Liver (tissue), 8 donors: ENCODE measurements at regions not wholly inside any gene's neighbourhood (a gene's known extent, or its start where the extent isn't known, plus 50 kb on each side); places are given as distances from the start of the nearest gene placed in this dataset.

Experiments
- DNase-seq: peaks from one replicate; pipeline ENCODE4 v3.0.0-alpha.2; 2017; ENCODE audit warnings: low spot score
- H3K27ac ChIP-seq, 2 donors: one replicate each; pipeline ENCODE4 v1.7.0; 2013; ENCODE audit warnings: inconsistent platforms in 2 of 2, low read length in 2 of 2, control low read depth in 1 of 2, low read depth in 1 of 2, mild to moderate bottlenecking in 1 of 2
- H3K27me3 ChIP-seq, 4 donors: one replicate each; pipeline versions ENCODE4 v1.6.1 to v1.7.0; 2013; ENCODE audit warnings: low read length in 3 of 4, inconsistent platforms in 1 of 4, mild to moderate bottlenecking in 1 of 4, moderate library complexity in 1 of 4; ENCODE audit not compliant: control insufficient read depth in 4 of 4, insufficient read depth in 4 of 4
- H3K36me3 ChIP-seq, 4 donors: one replicate each; pipeline versions ENCODE4 v1.6.1 to v1.7.0; 2013; ENCODE audit warnings: low read length in 3 of 4, mild to moderate bottlenecking in 3 of 4, low read depth in 1 of 4, moderate library complexity in 1 of 4; ENCODE audit not compliant: control insufficient read depth in 4 of 4, insufficient read depth in 3 of 4
- H3K4me1 ChIP-seq, 4 donors: one replicate each; pipeline versions ENCODE4 v1.6.1 to v1.7.0; 2013; ENCODE audit warnings: low read length in 3 of 4, mild to moderate bottlenecking in 3 of 4, moderate library complexity in 1 of 4; ENCODE audit not compliant: control insufficient read depth in 4 of 4, insufficient read depth in 4 of 4
- H3K4me3 ChIP-seq, 3 donors: one replicate each; pipeline versions ENCODE4 v1.6.1 to v1.7.0; 2013; ENCODE audit warnings: low read length in 3 of 3, control low read depth in 1 of 3, low read depth in 1 of 3, mild to moderate bottlenecking in 1 of 3
- H3K9ac ChIP-seq, 2 donors: one replicate each; pipeline ENCODE4 v1.7.0; 2013; ENCODE audit warnings: low read length in 2 of 2, mild to moderate bottlenecking in 2 of 2, moderate library complexity in 2 of 2, control low read depth in 1 of 2, low read depth in 1 of 2
- H3K9me3 ChIP-seq, 4 donors: one replicate each; pipeline versions ENCODE4 v1.6.1 to v1.7.0; 2013; ENCODE audit warnings: low read length in 3 of 4; ENCODE audit not compliant: control insufficient read depth in 4 of 4
- CTCF ChIP-seq: fragments of 150-350 bp; IDR thresholded peaks from 2 replicates; pipeline ENCODE4 v1.5.1; 2017; ENCODE audit warnings: improper control_type of control experiment, low read depth, low read length; ENCODE audit not compliant: missing input control
- EGR1 ChIP-seq, 2 donors: IDR thresholded peaks; 2 replicates each; pipeline ENCODE4 v1.6.1; 2016 to 2018; ENCODE audit warnings: antibody characterized with exemption in 2 of 2, low read depth in 2 of 2
- FOXA1 ChIP-seq: IDR thresholded peaks from 2 replicates; pipeline ENCODE4 v1.6.1; 2016; ENCODE audit warnings: antibody characterized with exemption
- FOXA2 ChIP-seq: IDR thresholded peaks from 2 replicates; pipeline ENCODE4 v1.6.1; 2016; ENCODE audit warnings: antibody characterized with exemption
- GABPA ChIP-seq, 2 donors: IDR thresholded peaks in 1 of 2; conservative IDR thresholded peaks in 1 of 2; 2 replicates each; pipeline ENCODE4 v1.6.1; 2016; ENCODE audit warnings: antibody characterized with exemption in 2 of 2, mild to moderate bottlenecking in 1 of 2, moderate library complexity in 1 of 2
- HNF4A ChIP-seq, 2 donors: conservative IDR thresholded peaks; 2 replicates each; pipeline ENCODE4 v1.6.1; 2016; ENCODE audit warnings: antibody characterized with exemption in 2 of 2, mild to moderate bottlenecking in 2 of 2
- HNF4G ChIP-seq: IDR thresholded peaks from 2 replicates; pipeline ENCODE4 v1.6.1; 2016; ENCODE audit warnings: antibody characterized with exemption
- JUND ChIP-seq, 2 donors: IDR thresholded peaks; 2 replicates each; pipeline ENCODE4 v1.6.1; 2016; ENCODE audit warnings: antibody characterized with exemption in 2 of 2
- MAX ChIP-seq: IDR thresholded peaks from 2 replicates; pipeline ENCODE4 v1.6.1; 2016; ENCODE audit warnings: antibody characterized with exemption
- NR2F2 ChIP-seq: IDR thresholded peaks from 2 replicates; pipeline ENCODE4 v1.6.1; 2016; ENCODE audit warnings: antibody characterized with exemption
- RAD21 ChIP-seq, 2 donors: IDR thresholded peaks; 2 replicates each; pipeline ENCODE4 v1.6.1; 2016; ENCODE audit warnings: antibody characterized with exemption in 2 of 2, mild to moderate bottlenecking in 2 of 2
- RXRA ChIP-seq, 2 donors: IDR thresholded peaks; 2 replicates each; pipeline ENCODE4 v1.6.1; 2017 to 2018; ENCODE audit warnings: antibody characterized with exemption in 2 of 2, mild to moderate bottlenecking in 1 of 2
- SP1 ChIP-seq: IDR thresholded peaks from 2 replicates; pipeline ENCODE4 v1.6.1; 2018; ENCODE audit warnings: antibody characterized with exemption, mild to moderate bottlenecking
- TAF1 ChIP-seq: conservative IDR thresholded peaks from 2 replicates; pipeline ENCODE4 v1.6.1; 2016; ENCODE audit warnings: antibody characterized with exemption, mild to moderate bottlenecking
- YY1 ChIP-seq: IDR thresholded peaks from 2 replicates; pipeline ENCODE4 v1.6.1; 2016; ENCODE audit warnings: antibody characterized with exemption, mild to moderate bottlenecking
- WGBS: extraction: QIAGEN DNeasy Blood & Tissue Kit; methylation state at CpG from one replicate; pipeline ENCODE4 v1.1.7; 2013; 5-methylcytosine and 5-hydroxymethylcytosine counted together
- TF ChIP-seq, protein P1 (sequence below): IDR thresholded peaks from 2 replicates; pipeline ENCODE4 v1.6.1; 2016; ENCODE audit warnings: antibody characterized with exemption
- TF ChIP-seq, protein P2 (sequence below): IDR thresholded peaks from 2 replicates; pipeline ENCODE4 v1.6.1; 2016; ENCODE audit warnings: antibody characterized with exemption
- TF ChIP-seq, protein P3 (sequence below): IDR thresholded peaks from 2 replicates; pipeline ENCODE4 v1.6.1; 2016; ENCODE audit warnings: antibody characterized with exemption, mild to moderate bottlenecking
- donor health status: healthy.
- donor health status: healthy.
- donor health status: healthy.
- donor health status: healthy.
- donor health status: healthy.

- TF ChIP-seq GABPA (IDR thresholded peaks at IDR 0.05 in 1 of 2, conservative IDR thresholded peaks at IDR 0.05 in 1 of 2) (no peak), JUND (IDR thresholded peaks at IDR 0.05) (no peak), MAX (no peak)
- TF ChIP-seq, protein P1, sequence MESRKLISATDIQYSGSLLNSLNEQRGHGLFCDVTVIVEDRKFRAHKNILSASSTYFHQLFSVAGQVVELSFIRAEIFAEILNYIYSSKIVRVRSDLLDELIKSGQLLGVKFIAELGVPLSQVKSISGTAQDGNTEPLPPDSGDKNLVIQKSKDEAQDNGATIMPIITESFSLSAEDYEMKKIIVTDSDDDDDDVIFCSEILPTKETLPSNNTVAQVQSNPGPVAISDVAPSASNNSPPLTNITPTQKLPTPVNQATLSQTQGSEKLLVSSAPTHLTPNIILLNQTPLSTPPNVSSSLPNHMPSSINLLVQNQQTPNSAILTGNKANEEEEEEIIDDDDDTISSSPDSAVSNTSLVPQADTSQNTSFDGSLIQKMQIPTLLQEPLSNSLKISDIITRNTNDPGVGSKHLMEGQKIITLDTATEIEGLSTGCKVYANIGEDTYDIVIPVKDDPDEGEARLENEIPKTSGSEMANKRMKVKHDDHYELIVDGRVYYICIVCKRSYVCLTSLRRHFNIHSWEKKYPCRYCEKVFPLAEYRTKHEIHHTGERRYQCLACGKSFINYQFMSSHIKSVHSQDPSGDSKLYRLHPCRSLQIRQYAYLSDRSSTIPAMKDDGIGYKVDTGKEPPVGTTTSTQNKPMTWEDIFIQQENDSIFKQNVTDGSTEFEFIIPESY: no peak
Observed at GRCh38 chr10:117945651-117946050, 101.1 kb downstream of the RAB11FIP2 start (continued).

DNA sequence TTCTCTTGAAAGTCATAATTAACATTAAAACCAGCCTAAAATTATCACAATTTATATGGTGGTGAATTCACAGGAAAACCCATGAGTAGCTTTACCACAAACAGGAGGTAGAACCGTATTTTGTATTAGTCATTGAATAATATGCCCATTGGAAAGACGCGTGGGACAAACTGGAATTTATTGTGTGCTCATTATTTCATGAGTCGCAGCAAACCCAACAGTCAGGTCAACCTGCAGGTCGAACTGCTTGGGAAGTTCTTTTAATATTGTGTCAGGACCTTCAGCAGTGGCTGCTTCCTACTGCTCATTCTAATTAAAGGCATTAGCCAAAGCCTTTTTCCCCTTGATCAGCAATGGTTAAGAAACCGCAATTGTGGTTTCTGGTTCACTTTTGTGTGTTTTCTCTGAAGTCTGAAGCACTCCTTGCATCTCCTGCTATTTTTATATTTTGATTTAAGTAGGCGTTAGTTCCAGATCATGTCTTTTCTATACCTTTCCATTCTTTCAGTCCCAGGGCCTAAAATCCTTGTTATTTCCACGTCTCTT lies 100.1 kb downstream of the RAB11FIP2 start:
- H3K9me3 ChIP-seq: no peaks in the 10 kb centered on the region
- no peaks in the 10 kb centered on the region for H3K36me3 ChIP-seq
- no peak for DNase-seq
- no peak overlapping the region for H3K4me3 ChIP-seq
- TF ChIP-seq TAF1 (no peak), JUND (IDR thresholded peaks at IDR 0.05) (no peak), FOXA1 (no peak), RXRA (IDR thresholded peaks at IDR 0.05) (no peak), GABPA (IDR thresholded peaks at IDR 0.05 in 1 of 2, conservative IDR thresholded peaks at IDR 0.05 in 1 of 2) (no peak), HNF4A (conservative IDR thresholded peaks at IDR 0.05) (no peak), FOXA2 (no peak), EGR1 (IDR thresholded peaks at IDR 0.05; ENCODE audit: low read depth in 2 of 2) (no peak), MAX (no peak), RAD21 (IDR thresholded peaks at IDR 0.05) (no peak), YY1 (no peak), HNF4G (no peak), SP1 (no peak), NR2F2 (no peak), CTCF (no peak)
- TF ChIP-seq, protein P2, sequence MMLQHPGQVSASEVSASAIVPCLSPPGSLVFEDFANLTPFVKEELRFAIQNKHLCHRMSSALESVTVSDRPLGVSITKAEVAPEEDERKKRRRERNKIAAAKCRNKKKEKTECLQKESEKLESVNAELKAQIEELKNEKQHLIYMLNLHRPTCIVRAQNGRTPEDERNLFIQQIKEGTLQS: no peak
- TF ChIP-seq, protein P3, sequence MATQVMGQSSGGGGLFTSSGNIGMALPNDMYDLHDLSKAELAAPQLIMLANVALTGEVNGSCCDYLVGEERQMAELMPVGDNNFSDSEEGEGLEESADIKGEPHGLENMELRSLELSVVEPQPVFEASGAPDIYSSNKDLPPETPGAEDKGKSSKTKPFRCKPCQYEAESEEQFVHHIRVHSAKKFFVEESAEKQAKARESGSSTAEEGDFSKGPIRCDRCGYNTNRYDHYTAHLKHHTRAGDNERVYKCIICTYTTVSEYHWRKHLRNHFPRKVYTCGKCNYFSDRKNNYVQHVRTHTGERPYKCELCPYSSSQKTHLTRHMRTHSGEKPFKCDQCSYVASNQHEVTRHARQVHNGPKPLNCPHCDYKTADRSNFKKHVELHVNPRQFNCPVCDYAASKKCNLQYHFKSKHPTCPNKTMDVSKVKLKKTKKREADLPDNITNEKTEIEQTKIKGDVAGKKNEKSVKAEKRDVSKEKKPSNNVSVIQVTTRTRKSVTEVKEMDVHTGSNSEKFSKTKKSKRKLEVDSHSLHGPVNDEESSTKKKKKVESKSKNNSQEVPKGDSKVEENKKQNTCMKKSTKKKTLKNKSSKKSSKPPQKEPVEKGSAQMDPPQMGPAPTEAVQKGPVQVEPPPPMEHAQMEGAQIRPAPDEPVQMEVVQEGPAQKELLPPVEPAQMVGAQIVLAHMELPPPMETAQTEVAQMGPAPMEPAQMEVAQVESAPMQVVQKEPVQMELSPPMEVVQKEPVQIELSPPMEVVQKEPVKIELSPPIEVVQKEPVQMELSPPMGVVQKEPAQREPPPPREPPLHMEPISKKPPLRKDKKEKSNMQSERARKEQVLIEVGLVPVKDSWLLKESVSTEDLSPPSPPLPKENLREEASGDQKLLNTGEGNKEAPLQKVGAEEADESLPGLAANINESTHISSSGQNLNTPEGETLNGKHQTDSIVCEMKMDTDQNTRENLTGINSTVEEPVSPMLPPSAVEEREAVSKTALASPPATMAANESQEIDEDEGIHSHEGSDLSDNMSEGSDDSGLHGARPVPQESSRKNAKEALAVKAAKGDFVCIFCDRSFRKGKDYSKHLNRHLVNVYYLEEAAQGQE: no peak
- TF ChIP-seq, protein P1: no peak
- H3K27ac ChIP-seq: no peak overlapping the region
- H3K27me3 ChIP-seq: peaks cover 0 to 4% (median 0%) of the 10 kb centered on the region in 4 donors
- H3K9ac ChIP-seq: no peak overlapping the region
- no peaks in the 10 kb centered on the region for H3K4me1 ChIP-seq
- WGBS: 81% methylated on average over 8 of the region's 8 CpGs
